OCI-LY1 (cell line): ENCODE measurements at regions not wholly inside any gene's neighbourhood (a gene's known extent, or its start where the extent isn't known, plus 50 kb on each side); places are given as distances from the start of the nearest gene placed in this dataset.

Experiments
- CTCF ChIP-seq: fragments of 200-600 bp; sonication (generic), shearing (Covaris generic); IDR thresholded peaks from 2 replicates; pipeline ENCODE4 v1.5.1; 2017; ENCODE audit warnings: mild to moderate bottlenecking, antibody characterized with exemption, low read length, moderate library complexity, mixed read lengths
- EZH2 ChIP-seq: fragments of 200-600 bp; sonication (generic), shearing (Covaris generic); IDR thresholded peaks from 2 replicates; pipeline ENCODE4 v1.8.0; 2017; ENCODE audit warnings: borderline replicate concordance, mixed run types, mild to moderate bottlenecking, antibody characterized with exemption, low read length, moderate library complexity, mixed read lengths

- TF ChIP-seq CTCF (no peak), EZH2 (no peak)
These were observed 266.2 kb upstream of the ADAMTSL1 start for GRCh38 chr9:18207735-18208134.
